NCI-H1092 treated with DMSO at 0.1 percent for 48 hours (cell line): ENCODE measurements at regions not wholly inside any gene's neighbourhood (a gene's known extent, or its start where the extent isn't known, plus 50 kb on each side); places are given as distances from the start of the nearest gene placed in this dataset.

Experiments
- DNase-seq: peaks from one replicate; lab custom pipeline; 2025; lab: John Stamatoyannopoulos, UW

GRCh38 chr6:141451511-141452353, 681.0 kb upstream of the GJE1 start:
- no peak for DNase-seq

DNA sequence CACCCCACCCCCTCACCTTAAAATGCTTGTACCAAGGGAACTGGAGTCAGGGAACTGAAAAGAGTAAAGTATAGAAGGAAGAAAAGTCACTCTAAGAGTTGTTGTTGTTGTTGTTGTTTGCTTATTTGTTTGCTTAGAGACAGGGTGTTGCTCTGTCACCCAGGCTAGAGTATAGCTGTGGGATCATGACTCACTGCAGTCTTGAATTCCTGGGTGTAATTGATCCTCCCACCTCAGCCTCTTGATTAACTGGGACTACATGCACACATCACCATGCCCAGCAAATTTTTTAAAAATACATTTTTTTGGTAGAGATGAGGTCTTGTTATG, 681.6 kb upstream of the GJE1 start:
- no peak for DNase-seq

DNA sequence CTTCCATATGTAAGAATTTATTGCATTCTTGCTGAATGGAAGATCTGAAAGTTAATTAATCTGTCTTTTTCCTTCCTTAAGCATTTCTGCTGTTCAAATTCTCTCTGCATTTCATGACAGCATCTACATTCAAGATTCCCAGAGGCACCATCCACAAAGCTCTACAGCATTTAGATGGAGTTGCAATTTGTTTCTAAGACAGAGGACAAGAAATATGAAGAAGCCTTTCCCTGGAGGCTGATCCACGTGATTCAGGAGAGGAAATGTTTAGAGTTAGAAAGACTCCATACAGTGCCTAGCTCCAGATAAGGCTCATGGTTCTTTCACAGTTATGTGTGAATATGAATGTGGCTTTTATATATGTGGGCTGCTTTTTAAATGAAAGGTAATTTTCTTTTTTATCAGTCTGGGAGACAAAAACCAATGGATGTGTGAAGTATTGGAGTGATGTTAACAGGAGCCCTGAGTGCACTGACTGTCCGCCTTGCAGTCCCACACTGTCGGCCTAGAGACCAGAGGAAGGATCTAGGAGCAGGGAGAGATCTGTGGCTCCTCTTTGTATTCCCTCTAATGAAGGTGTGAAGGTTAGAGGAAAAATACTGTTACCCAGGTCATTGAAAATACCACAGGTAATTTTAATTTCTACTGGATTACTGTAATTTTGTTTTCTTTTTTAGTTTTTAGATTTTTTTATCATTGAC, 686.6 kb upstream of the GJE1 start:
- DNase-seq = no peak

DNA sequence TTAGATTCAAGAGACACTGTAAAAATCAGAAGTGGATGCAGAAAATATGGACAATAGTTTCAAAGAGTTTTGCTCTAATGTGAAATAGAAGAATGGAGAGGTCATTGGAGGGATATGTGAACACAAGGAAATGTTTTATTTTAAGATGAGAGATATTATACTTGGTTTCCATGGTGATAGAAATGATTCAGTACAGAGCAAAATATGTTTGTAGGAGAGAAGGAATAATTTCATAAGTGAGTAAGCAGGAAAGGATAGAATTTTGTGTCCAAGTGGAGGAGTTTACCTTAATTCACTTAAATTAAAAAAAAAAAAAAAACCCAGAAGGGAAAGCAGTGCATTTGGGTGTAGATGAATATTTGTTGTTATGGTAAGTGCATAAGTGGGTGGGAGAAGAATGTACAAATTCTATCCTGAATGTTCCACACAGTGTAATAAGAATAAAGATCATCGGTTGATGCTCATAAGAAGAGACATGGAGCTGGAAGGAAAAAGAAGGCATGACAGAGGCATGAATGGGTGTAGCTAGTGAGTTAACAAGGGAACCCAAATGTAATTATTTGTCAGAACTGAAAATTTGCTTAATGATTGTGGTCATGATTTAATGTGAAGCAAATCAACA, 688.9 kb upstream of the GJE1 start:
- DNase-seq = no peak

DNA sequence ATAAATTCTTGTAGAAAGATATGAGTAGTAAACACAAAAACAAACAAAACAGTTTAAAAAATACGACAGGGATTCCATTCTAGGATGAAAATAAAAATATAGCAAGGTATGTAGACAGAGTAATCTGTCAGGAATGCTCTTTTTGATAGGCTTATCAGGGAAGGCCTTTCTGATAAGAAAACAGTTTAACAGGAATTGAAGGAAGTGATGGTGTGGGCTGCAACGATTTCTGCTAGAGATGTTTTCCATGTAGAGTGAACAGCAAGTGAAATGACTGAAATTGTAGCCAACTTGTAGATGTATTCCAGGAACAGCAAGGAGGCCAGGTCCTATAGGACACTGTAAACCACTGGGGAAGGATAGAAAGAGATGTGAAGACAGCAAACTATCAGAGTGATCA, 689.7 kb upstream of the GJE1 start:
- no peak for DNase-seq

DNA sequence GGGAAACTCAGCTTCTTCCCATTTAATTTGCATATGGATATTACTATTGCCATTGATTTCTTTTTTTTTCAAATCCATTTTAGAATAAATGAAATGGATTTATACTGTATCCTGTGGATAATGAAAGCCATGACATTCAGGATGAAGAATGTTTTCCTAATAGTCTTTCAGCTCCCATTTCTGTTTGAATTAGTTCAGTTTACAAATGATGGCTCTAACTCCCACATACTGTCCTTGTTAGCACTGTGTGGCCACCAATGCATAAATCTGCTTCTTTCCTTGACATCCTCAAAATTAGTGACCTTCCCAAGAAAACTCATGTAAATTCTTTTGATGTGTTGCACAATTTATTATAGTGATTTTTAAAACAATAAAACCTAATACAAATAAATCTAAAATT, 693.2 kb upstream of the GJE1 start:
- DNase-seq = no peak

DNA sequence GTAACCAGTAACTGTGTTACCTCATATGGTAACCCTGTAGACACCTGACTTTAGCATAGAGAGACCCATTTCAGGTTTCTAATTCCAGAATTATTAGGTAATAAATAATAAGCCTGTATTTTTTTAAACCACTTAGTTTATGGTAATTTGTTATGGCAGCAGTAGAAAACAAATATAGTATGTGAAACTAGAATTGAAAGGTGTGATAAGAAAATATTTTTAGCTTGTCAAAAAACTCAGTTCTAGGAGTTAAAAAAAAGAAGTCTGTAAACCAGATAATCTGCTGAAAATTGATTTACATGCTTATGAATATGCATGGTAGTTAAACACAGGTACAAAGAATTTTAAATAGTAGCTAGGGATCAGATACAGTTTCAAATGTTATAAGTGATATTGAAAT, 695.0 kb upstream of the GJE1 start:
- no peak for DNase-seq

DNA sequence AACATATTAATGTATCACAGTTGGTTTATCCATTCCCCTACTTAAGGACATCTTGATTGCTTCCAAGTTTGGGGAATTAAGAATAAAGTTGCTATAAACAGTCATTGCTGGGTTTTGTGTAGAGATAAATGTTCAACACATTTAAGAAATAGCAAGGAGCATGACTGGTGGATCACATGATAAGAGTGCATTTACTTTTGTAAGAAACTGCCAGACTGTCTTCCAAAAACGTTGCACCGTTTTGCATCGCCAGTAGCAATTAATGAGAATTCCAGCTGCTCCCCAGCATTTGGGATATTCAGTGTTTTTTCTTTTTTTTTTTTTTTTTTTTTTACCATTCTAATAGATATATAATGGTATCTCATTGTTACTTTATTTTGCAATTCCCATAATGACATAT, 695.7 kb upstream of the GJE1 start:
- DNase-seq = no peak

- DNase-seq = no peak
Observed at GRCh38 chr6:141426400-141426980, 706.2 kb upstream of the GJE1 start.

DNA sequence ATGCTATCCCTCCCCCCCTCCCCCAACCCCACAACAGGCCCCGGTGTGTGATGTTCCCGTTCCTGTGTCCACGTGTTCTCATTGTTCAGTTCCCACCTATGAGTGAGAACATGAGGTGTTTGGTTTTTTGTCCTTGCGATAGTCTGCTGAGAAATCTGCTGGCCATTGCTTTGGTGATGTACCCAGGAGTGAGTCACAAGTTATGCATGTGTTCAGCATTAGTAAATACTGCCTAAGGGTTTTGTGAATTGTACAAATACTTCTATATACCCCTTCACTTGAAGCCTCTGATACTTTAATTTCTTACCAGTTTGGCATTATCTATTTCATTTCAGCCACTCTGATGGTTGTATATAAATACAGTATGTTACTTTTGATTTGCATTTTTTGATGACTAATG, 711.3 kb upstream of the GJE1 start:
- DNase-seq = no peak

DNA sequence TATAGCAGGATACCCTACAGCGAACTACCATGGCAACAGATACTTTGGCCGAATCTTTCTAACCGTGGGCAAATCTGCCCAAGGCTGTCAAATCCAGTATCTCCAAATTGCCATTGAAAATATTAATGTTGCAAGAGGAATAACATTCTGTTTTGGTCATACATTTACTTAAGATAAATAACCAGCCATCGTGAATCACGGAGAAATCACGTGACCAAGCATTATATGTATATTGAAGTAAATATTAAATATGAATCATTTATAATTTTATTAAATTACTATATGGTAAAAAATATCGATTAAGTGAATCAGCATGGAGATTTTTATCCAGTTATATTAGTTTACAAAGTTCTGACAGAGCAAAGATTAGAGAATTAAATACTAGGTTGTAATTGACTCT, 714.6 kb upstream of the GJE1 start:
- no peak for DNase-seq

DNA sequence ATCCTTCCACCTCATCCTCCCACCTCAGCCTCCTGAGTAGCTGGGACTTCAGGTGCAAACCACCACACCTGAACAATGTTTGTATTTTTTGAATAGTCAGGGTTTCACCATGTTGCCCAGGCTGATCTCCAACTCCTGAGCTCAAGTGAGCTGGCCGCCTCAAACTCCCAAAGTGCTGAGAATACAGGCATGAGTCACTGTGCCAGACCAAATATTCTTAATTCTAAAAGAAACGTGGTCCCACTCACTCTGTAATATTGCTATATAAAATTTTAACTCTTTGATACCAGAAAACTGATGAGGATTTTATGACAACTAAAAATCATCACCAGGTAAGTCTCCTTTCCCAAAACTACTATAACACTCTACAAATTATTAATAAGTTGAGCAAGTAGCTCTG, 716.8 kb upstream of the GJE1 start:
- DNase-seq = no peak

DNA sequence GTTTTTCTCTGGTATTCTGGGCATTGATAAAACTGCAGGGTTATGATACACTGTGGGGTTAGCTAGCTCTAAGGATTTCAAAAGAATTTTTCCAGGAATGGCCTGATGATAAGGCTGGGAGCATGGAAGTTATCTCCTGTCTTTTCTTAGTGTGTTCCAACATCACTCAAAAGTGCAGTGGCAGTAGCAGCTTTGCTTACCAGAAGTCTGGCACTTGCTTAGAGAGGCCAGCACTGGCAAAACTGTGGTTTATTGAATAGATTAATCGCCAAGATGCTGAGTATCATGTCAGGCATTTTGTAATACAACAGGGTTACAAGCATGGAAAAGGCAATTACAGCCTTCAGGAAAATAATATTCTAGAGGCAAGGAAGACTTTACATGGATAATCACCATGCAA, 719.5 kb upstream of the GJE1 start:
- DNase-seq = no peak

DNA sequence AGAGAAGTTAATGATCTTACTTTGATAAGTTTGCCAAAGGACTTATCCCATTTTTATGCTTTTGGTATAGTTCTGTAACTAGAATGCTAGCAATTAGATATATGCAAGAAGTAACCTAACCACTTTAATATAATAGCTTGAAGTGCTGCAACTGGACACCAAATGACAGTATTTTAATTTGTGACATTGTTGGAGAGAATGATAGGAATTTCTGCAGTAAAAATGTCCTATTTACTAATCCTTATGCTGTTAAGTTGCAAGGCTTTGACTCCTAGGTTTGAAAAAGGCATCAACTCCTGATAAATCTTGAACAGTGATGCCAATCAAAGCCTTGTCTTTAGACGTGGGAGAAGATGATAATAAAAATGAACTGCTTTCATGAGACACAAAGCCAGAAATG, 726.0 kb upstream of the GJE1 start:
- DNase-seq = no peak

DNA sequence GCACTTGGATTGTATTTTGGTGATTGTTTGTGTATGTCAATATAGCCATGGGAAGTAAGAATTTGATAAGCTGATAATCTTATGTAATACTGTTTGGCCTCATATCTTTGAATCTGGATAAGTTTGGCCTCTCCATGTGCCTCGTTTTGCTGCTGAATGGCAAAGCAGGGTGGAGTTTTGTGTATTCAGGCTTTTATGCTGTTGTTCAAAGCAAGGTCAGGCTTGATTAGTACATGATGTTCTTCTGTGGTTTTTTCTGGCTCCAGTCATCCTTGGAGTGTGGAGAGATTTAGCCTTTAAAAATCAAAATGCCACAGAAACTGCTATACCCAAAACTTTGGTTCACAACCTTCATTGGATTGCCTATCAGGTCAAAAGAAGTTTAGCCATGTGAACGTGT, 728.9 kb upstream of the GJE1 start:
- no peak for DNase-seq

- no peak for DNase-seq
Observed at GRCh38 chr6:141403103-141403502, 729.6 kb upstream of the GJE1 start.

DNA sequence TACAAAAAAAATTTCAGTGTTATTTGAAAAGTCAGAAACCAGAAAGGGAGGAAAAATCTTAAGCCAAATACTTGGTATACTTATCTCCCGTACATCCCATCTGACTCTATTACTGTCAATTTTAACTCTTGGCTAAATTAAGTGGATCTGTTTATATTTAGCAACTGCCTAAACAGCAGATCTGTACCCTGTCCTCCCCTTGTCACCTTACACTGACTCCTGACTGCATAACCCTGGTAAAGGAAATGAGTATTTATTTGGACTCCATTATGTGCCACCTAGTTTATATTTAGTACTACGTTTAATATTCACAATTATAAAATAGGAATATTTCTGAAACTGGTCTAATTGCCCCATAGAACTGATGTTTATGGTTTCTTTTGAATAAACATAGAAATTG, 730.2 kb upstream of the GJE1 start:
- DNase-seq = no peak

GRCh38 chr6:141401851-141402250, 730.9 kb upstream of the GJE1 start:
- DNase-seq = peak; percentile 62

- DNase-seq = no peak
Observed at GRCh38 chr6:141401168-141401567, 731.6 kb upstream of the GJE1 start.

GRCh38 chr6:141398949-141399348, 733.8 kb upstream of the GJE1 start:
- no peak for DNase-seq

DNA sequence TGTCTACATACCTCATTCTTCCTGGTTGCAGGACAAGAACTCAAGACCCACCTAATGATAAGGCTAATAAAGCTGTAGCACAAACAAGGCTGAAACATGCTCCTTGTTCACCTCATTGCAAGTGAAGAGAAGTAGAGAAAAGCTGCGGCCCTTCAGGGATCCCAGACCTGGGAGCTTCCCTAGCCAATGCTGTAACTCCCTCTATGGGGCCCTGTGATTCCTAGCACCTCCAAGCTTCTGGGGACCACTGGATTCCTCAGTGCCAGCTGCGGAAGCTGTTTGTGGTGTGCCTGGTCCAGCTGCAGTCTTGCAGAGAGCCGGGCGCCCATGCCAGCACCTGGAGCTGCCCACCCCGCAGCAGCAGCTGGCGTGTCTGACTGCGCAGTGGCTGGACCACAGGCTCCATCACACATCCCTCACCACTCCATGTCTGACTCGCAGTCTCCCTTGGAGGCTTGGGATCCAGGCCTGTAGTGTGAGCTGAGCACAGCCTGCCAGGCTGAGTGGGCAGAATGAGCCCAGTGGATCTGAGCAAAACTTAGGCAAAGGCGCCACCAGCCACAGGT, 737.2 kb upstream of the GJE1 start:
- DNase-seq = no peak

DNA sequence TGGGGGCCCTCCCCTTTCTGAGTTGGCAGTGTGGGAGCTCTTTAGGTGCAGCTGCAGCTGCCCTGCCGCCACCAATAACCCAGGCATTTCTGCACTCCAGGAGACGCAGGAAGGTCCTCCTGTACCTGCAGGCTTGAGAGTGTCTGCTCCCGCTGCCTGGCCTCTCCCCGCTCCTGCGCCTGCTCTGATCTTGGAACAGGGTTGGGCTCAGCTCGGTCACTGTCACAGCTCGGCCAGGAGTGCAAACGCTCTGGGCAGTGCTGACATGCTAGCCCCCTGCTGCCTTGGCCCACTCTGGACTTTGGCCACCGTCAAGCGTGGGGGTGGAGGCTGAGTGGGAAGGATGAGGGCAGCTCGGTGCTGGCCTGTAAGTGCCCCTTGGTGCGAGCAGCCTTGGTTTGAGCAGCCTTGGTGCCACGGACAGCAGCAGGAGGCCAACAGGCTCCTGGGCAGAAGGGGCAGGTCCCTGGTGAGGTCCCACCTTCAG, 738.1 kb upstream of the GJE1 start:
- DNase-seq = no peak

DNA sequence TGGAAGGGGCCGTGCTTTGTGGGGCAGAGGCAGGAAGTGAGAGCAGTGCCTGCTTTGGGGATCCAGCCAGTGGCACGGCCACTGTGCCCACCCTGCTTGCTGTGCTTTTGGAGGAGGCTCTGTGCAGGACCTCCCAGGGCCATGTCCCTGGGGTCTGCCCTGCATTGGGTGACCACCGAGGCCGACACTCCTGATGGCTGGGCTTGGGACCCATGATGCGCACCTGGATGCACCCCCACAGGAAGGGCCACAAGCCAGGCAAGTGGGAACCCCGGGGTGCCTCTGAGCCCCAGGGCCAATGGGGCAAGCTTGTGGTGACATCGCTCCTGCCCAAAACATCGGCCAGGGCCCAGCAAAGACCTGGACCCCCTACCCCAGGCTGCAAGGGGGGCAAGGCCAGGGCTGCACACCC, 738.6 kb upstream of the GJE1 start:
- DNase-seq = no peak
